ENCODE measurements at regions not wholly inside any gene's neighbourhood (a gene's known extent, or its start where the extent isn't known, plus 50 kb on each side); places are given as distances from the start of the nearest gene placed in this dataset.

- Histone ChIP-seq H3K4me1 (peaks cover under 1 to 3% (median 1%) of the 10 kb centered on the region in 4 donors), H3K9me3 (peaks cover 0 to 7% (median 0%) of the 10 kb centered on the region in 4 donors), H3K36me3 (no peaks in the 10 kb centered on the region), H3K27ac (no peak overlapping the region), H3K27me3 (peaks cover 0 to 4% (median 0%) of the 10 kb centered on the region in 3 donors), H3K4me3 (no peak overlapping the region)
- DNase-seq, result no peak
- intact Hi-C loops (cut with DNase I; ENCODE audit: low total_unique reads), result no loop called here
- no peak for TF ChIP-seq POLR2AphosphoS5 (IDR thresholded peaks at IDR 0.05)
- TF ChIP-seq POLR2A (IDR thresholded peaks at IDR 0.05), result no peak
- 79 to 94% (median 91%) methylated on average over 15 to 18 of the region's 18 CpGs for WGBS, 5 donors
Measured at GRCh38 chr2:239905884-239906654, 119.1 kb downstream of the NDUFA10 start.

- Histone ChIP-seq H3K36me3 (no peaks in the 10 kb centered on the region), H3K4me1 (peaks cover 0 to 3% (median 0%) of the 10 kb centered on the region in 4 donors), H3K27me3 (peaks cover 0 to 4% (median 0%) of the 10 kb centered on the region in 3 donors), H3K4me3 (no peak overlapping the region), H3K9me3 (peaks cover 0 to 7% (median 0%) of the 10 kb centered on the region in 4 donors), H3K27ac (no peak overlapping the region)
- TF ChIP-seq EP300 (IDR thresholded peaks at IDR 0.05) (no peak), CTCF (IDR thresholded peaks at IDR 0.05) (no peak), POLR2AphosphoS5 (IDR thresholded peaks at IDR 0.05) (no peak), POLR2A (IDR thresholded peaks at IDR 0.05) (no peak)
- 74 to 95% (median 90%) methylated on average over 10 to 20 of the region's 20 CpGs for WGBS, 5 donors
- intact Hi-C loops (cut with DNase I; ENCODE audit: low total_unique reads), result no loop called here
- no peak for DNase-seq
Measured at GRCh38 chr2:239905306-239905705, 119.8 kb downstream of the NDUFA10 start.

GRCh38 chr2:239904496-239904895 is 120.6 kb downstream of the NDUFA10 start:
- no peak for TF ChIP-seq EP300 (IDR thresholded peaks at IDR 0.05)
- Histone ChIP-seq H3K9me3 (peaks cover 0 to 7% (median 0%) of the 10 kb centered on the region in 4 donors), H3K36me3 (no peaks in the 10 kb centered on the region), H3K4me3 (no peak overlapping the region), H3K27me3 (peaks cover 0 to 4% (median 0%) of the 10 kb centered on the region in 3 donors), H3K4me1 (no peaks in the 10 kb centered on the region), H3K27ac (no peak overlapping the region)
- intact Hi-C loops (cut with DNase I; ENCODE audit: low total_unique reads), result no loop called here
- DNase-seq, result no peak
- 86 to 91% (median 87%) methylated on average over 4 to 6 of the region's 6 CpGs for WGBS, 5 donors

GRCh38 chr2:239903803-239904202 is 121.3 kb downstream of the NDUFA10 start:
- H3K27me3 ChIP-seq, result peaks cover 0 to 4% (median 0%) of the 10 kb centered on the region in 3 donors
- peaks cover 0 to 7% (median 0%) of the 10 kb centered on the region in 4 donors for H3K9me3 ChIP-seq
- no peak overlapping the region for H3K4me3 ChIP-seq
- TF ChIP-seq CTCF (IDR thresholded peaks at IDR 0.05) (no peak), EP300 (IDR thresholded peaks at IDR 0.05) (no peak), POLR2AphosphoS5 (IDR thresholded peaks at IDR 0.05) (no peak), POLR2A (IDR thresholded peaks at IDR 0.05) (no peak)
- no peaks in the 10 kb centered on the region for H3K36me3 ChIP-seq
- intact Hi-C loops (cut with DNase I; ENCODE audit: low total_unique reads), result no loop called here
- no peak for DNase-seq
- WGBS, 5 donors, result 88 to 91% (median 89%) methylated on average over 6 of the region's 6 CpGs
- H3K4me1 ChIP-seq, result no peaks in the 10 kb centered on the region
- H3K27ac ChIP-seq, result no peak overlapping the region

- Histone ChIP-seq H3K9me3 (peaks cover 0 to 7% (median 0%) of the 10 kb centered on the region in 4 donors), H3K27me3 (peaks cover 0 to 4% (median 0%) of the 10 kb centered on the region in 3 donors), H3K27ac (no peak overlapping the region), H3K4me1 (no peaks in the 10 kb centered on the region), H3K4me3 (no peak overlapping the region), H3K36me3 (no peaks in the 10 kb centered on the region)
- TF ChIP-seq POLR2A (IDR thresholded peaks at IDR 0.05), result no peak
- TF ChIP-seq CTCF (IDR thresholded peaks at IDR 0.05), result no peak
- no peak for TF ChIP-seq POLR2AphosphoS5 (IDR thresholded peaks at IDR 0.05)
- no peak for TF ChIP-seq EP300 (IDR thresholded peaks at IDR 0.05)
- 74 to 78% (median 76%) methylated on average over 7 to 8 of the region's 8 CpGs for WGBS, 5 donors
- intact Hi-C loops (cut with DNase I; ENCODE audit: low total_unique reads), result no loop called here
- no peak for DNase-seq
Measured at GRCh38 chr2:239903210-239903609, 121.9 kb downstream of the NDUFA10 start.

Data from stomach (tissue), 8 donors.